Heart left ventricle (tissue), 16 donors: ENCODE measurements at regions not wholly inside any gene's neighbourhood (a gene's known extent, or its start where the extent isn't known, plus 50 kb on each side); places are given as distances from the start of the nearest gene placed in this dataset.

Experiments used
- ATAC-seq, 4 donors: fragments of 200-7000 bp; cut with Tn5 transposase; one replicate each; pipeline ENCODE4 v1.9.1; 2020 to 2022; ENCODE audit warnings: moderate library complexity in 4 of 4, mild to moderate bottlenecking in 3 of 4, moderate number of reproducible peaks in 1 of 4
- DNase-seq, 5 donors: peaks; one replicate each; pipeline ENCODE4 v3.0.0-alpha.2; 2020
- H3K27ac ChIP-seq, 12 donors: fragments of 200-600 bp; sonication (generic) in 4 of 12; one replicate each; pipeline versions ENCODE4 v1.5.0 to v1.8.0; 2016 to 2022; ENCODE audit warnings: mild to moderate bottlenecking in 2 of 12
- H3K27me3 ChIP-seq, 9 donors: fragments of 200-600 bp; sonication (generic) in 2 of 9; one replicate each; pipeline versions ENCODE4 v1.5.1 to v1.8.0; 2016 to 2022; ENCODE audit warnings: mild to moderate bottlenecking in 3 of 9
- H3K36me3 ChIP-seq, 9 donors: fragments of 200-600 bp; sonication (generic) in 2 of 9; one replicate each; pipeline versions ENCODE4 v1.5.0 to v1.8.0; 2018 to 2022; ENCODE audit warnings: mild to moderate bottlenecking in 2 of 9
- H3K4me1 ChIP-seq, 12 donors: fragments of 200-600 bp; sonication (generic) in 4 of 12; one replicate each; pipeline versions ENCODE4 v1.5.0 to v1.8.0; 2016 to 2022; ENCODE audit warnings: mild to moderate bottlenecking in 3 of 12
- H3K4me3 ChIP-seq, 12 donors: fragments of 200-600 bp; sonication (generic) in 4 of 12; one replicate each; pipeline versions ENCODE4 v1.5.0 to v1.8.0; 2017 to 2022; ENCODE audit warnings: mild to moderate bottlenecking in 9 of 12, moderate library complexity in 4 of 12
- H3K9me3 ChIP-seq, 12 donors: fragments of 200-600 bp; sonication (generic) in 4 of 12; one replicate each; pipeline versions ENCODE4 v1.5.0 to v1.8.0; 2016 to 2022; ENCODE audit warnings: mild to moderate bottlenecking in 1 of 12
- POLR2A ChIP-seq, 2 donors: fragments of 450-650 bp; IDR thresholded peaks; one replicate each; pipeline ENCODE4 v1.6.1; 2017; ENCODE audit warnings: antibody characterized with exemption in 2 of 2, mild to moderate bottlenecking in 2 of 2, moderate library complexity in 2 of 2
- WGBS, 4 donors: extraction: QIAGEN DNeasy Blood & Tissue Kit in 2 of 4; methylation state at CpG; one replicate each; pipeline versions ENCODE4 v1.1.5 to v1.1.7; 2013 to 2018; 5-methylcytosine and 5-hydroxymethylcytosine counted together
- intact Hi-C, 10 donors: fragments of 100-400 bp; cut with DNase I; formaldehyde crosslinking; loops; one replicate each; pipeline versions ENCODE4 v1.11.1 to v1.14.2; 2022
- TF ChIP-seq, protein P1 (sequence below), 12 donors: fragments of 200-600 bp; sonication (generic) in 4 of 12; IDR thresholded peaks; one replicate each; pipeline versions ENCODE4 v1.5.0 to v1.8.0; 2018 to 2022; ENCODE audit warnings: antibody characterized with exemption in 12 of 12, mild to moderate bottlenecking in 5 of 12
- donor health status: ischemic (EF 13 %, LVEDD 7.1; RV severe dilation, severe dysfunction).
- donor health status: healthy with polysubstance abuse.
- donor health status: DM: no; HTN: yes; CAD: no.
- donor health status: DM: no; HTN: no; CAD: no.
- donor health status: ischemic (EF 25% LVEDD 6.9; RV normal size, moderate dysfunction).
- donor health status: ischemic (EF 25% LVEDD 5.7; RV mildly dilated, moderate dysfunction).
- donor health status: healthy.
- donor health status: DM: yes; HTN: yes; CAD: no.
- donor health status: ischemic (EF 35%, LVEDD 5.7; RV mildly dilated, moderate dysfunction).
- donor health status: nonischemic (EF 11% LVEDD 7.7; RV severe dilation, severe dysfunction).
- donor health status: DM: yes; HTN: yes; CAD: no.
- donor health status: PGD.
- donor health status: ischemic (EF 29% LVEDD 5.4; RV normal size, mild dysfunction).
- donor health status: nonischemic (EF 23%, LVEDD 6.1; RV moderate dilation, normal function).

DNA sequence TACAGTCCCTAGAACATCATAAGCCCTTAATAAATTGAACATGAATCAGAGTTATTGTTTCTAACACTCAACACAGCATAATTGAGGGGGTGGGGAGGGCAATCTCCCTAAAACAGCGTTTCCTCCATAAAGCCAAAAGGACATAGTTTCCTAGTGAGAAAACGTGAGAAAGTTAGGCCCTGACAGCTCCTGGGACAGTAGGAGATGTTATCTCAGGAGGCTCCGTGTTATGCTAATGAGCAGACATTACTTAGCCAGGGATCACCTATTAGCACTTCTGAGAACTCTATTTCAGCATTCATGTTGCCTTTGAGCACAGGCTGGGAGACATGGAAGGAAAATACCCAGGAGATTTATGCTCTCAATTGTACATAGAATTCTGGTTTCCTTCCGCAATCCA is 229.1 kb upstream of the ADAMTS9 start:
- peak overlapping the region in 8 of 12 donors; percentile 13 to 76 (median 46) for H3K27ac ChIP-seq
- ATAC-seq (peak in 1 of 4 donors; percentile 23), DNase-seq (no peak)
- H3K36me3 ChIP-seq: no peaks in the 10 kb centered on the region
- intact Hi-C loops: no loop called here
- TF ChIP-seq, protein P1, sequence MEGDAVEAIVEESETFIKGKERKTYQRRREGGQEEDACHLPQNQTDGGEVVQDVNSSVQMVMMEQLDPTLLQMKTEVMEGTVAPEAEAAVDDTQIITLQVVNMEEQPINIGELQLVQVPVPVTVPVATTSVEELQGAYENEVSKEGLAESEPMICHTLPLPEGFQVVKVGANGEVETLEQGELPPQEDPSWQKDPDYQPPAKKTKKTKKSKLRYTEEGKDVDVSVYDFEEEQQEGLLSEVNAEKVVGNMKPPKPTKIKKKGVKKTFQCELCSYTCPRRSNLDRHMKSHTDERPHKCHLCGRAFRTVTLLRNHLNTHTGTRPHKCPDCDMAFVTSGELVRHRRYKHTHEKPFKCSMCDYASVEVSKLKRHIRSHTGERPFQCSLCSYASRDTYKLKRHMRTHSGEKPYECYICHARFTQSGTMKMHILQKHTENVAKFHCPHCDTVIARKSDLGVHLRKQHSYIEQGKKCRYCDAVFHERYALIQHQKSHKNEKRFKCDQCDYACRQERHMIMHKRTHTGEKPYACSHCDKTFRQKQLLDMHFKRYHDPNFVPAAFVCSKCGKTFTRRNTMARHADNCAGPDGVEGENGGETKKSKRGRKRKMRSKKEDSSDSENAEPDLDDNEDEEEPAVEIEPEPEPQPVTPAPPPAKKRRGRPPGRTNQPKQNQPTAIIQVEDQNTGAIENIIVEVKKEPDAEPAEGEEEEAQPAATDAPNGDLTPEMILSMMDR (IDR thresholded peaks at IDR 0.05): no peak
- TF ChIP-seq POLR2A (IDR thresholded peaks at IDR 0.05): no peak
- 51 to 59% (median 56%) methylated on average over 4 of the region's 4 CpGs for WGBS, 4 donors
- H3K4me3 ChIP-seq: no peak overlapping the region
- H3K4me1 ChIP-seq: peaks cover 0 to 44% (median 27%) of the 10 kb centered on the region in 12 donors
- no peaks in the 10 kb centered on the region for H3K27me3 ChIP-seq
- H3K9me3 ChIP-seq: no peaks in the 10 kb centered on the region

GRCh38 chr3:64916192-64916798 is 228.5 kb upstream of the ADAMTS9 start:
- Histone ChIP-seq H3K9me3 (no peaks in the 10 kb centered on the region), H3K36me3 (no peaks in the 10 kb centered on the region), H3K4me3 (no peak overlapping the region), H3K27me3 (no peaks in the 10 kb centered on the region), H3K4me1 (peaks cover 0 to 40% (median 27%) of the 10 kb centered on the region in 12 donors), H3K27ac (peak overlapping the region in 8 of 12 donors; percentile 17 to 76 (median 44))
- WGBS, 4 donors: 89 to 92% (median 91%) methylated on average over 8 of the region's 8 CpGs
- DNase-seq: no peak
- intact Hi-C loops: no loop called here
- no peak for TF ChIP-seq POLR2A (IDR thresholded peaks at IDR 0.05)
- TF ChIP-seq, protein P1 (IDR thresholded peaks at IDR 0.05): no peak
- ATAC-seq: no peak

DNA sequence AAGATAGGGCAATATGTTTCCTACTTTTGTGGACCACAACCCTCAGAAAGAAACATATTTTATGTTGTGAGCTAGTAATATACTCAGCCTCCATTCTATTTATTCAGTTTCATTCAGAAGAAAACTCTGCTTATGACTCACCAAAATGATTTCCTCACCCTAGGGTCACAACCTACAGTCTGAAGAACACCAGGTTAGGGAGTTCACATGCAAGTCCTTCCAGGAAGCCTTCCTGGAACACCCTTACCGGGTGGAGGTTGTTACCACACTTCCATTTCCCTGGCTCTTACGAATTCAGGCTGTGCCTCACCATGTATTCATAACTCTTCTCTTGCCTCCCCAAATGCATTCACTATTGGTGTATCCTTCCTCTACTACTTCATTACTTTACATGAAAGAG is 228.0 kb upstream of the ADAMTS9 start:
- H3K4me1 ChIP-seq: peaks cover 0 to 40% (median 27%) of the 10 kb centered on the region in 12 donors
- ATAC-seq: peak in 3 of 4 donors; percentile 68 to 70 (median 69)
- 58 to 72% (median 67%) methylated on average over 2 of the region's 2 CpGs for WGBS, 4 donors

DNA sequence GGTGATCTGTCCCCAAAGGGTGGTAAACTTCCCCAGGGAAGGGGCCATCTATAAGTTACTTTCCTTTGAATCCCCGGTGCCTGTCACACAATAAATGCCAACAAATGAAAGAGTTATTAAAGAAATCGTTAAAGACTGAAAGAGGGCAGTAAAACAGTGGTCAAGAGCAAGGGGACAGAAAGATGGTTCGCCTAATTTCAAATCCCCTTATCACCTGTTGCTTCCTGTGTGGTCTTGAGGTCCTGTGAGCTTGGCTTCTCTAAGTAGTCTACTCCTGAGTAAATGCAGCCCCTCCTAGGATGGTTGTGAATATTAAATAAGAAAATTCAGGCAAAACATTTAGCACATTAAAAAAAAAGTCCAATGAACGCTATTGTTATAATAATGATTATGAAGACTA is 225.7 kb upstream of the ADAMTS9 start:
- H3K27ac ChIP-seq: no peak overlapping the region
- TF ChIP-seq POLR2A (IDR thresholded peaks at IDR 0.05): no peak
- TF ChIP-seq, protein P1 (IDR thresholded peaks at IDR 0.05): no peak
- H3K27me3 ChIP-seq: no peaks in the 10 kb centered on the region
- H3K36me3 ChIP-seq: no peaks in the 10 kb centered on the region
- H3K4me3 ChIP-seq: no peak overlapping the region
- H3K9me3 ChIP-seq: no peaks in the 10 kb centered on the region
- ATAC-seq: no peak
- H3K4me1 ChIP-seq: peaks cover 4 to 46% (median 27%) of the 10 kb centered on the region in 12 donors
- intact Hi-C loops: no loop called here
- WGBS, 4 donors: 91 to 94% (median 93%) methylated on average over 4 of the region's 4 CpGs
- DNase-seq: no peak

More for the DNA sequence above, 228.0 kb upstream of the ADAMTS9 start:
- H3K4me3 ChIP-seq: no peak overlapping the region
- DNase-seq: no peak
- TF ChIP-seq, protein P1 (IDR thresholded peaks at IDR 0.05): no peak
- no peak for TF ChIP-seq POLR2A (IDR thresholded peaks at IDR 0.05)
- peak overlapping the region in 7 of 12 donors; percentile 17 to 76 (median 43) for H3K27ac ChIP-seq
- H3K36me3 ChIP-seq: no peaks in the 10 kb centered on the region
- H3K9me3 ChIP-seq: no peaks in the 10 kb centered on the region
- H3K27me3 ChIP-seq: no peaks in the 10 kb centered on the region
- intact Hi-C loops: no loop called here
